ENCODE measurements at regions not wholly inside any gene's neighbourhood (a gene's known extent, or its start where the extent isn't known, plus 50 kb on each side); places are given as distances from the start of the nearest gene placed in this dataset.
"Not testable (repeated sequence)": the region's sequence is repeated elsewhere in the genome, so short reads cannot be mapped to it uniquely, and the experiment has no call there.

- H3K9ac ChIP-seq (ENCODE audit: low read depth in 1 of 2, low read length in 2 of 2), result no peak overlapping the region
- no peaks in the 10 kb centered on the region for H3K4me1 ChIP-seq (ENCODE audit: control insufficient read depth in 1 of 2, insufficient read depth in 2 of 2, low read length in 2 of 2)
- H3K4me3 ChIP-seq (ENCODE audit: low read depth in 1 of 2, low read length in 2 of 2), result no peak overlapping the region
- no peak overlapping the region for H3K27ac ChIP-seq (ENCODE audit: low read depth, low read length)
- H3K9me3 ChIP-seq (ENCODE audit: control insufficient read depth in 1 of 2, low read length in 2 of 2), result no peaks in the 10 kb centered on the region
- H3K36me3 ChIP-seq (ENCODE audit: control insufficient read depth in 1 of 2, insufficient read depth in 2 of 2, low read length in 2 of 2), result no peaks in the 10 kb centered on the region
- no peaks in the 10 kb centered on the region for H3K27me3 ChIP-seq (ENCODE audit: control insufficient read depth in 1 of 2, insufficient read depth in 2 of 2, low read length in 2 of 2)
These were observed 553.9 kb downstream of the RFC3 start for GRCh38 chr13:34371645-34372395.

GRCh38 chr13:34372581-34372980 lies 554.6 kb downstream of the RFC3 start:
- Histone ChIP-seq H3K9ac (ENCODE audit: low read depth in 1 of 2, low read length in 2 of 2) (no peak overlapping the region), H3K36me3 (ENCODE audit: control insufficient read depth in 1 of 2, insufficient read depth in 2 of 2, low read length in 2 of 2) (no peaks in the 10 kb centered on the region), H3K4me1 (ENCODE audit: control insufficient read depth in 1 of 2, insufficient read depth in 2 of 2, low read length in 2 of 2) (no peaks in the 10 kb centered on the region), H3K27ac (ENCODE audit: low read depth, low read length) (no peak overlapping the region), H3K9me3 (ENCODE audit: control insufficient read depth in 1 of 2, low read length in 2 of 2) (no peaks in the 10 kb centered on the region), H3K4me3 (ENCODE audit: low read depth in 1 of 2, low read length in 2 of 2) (no peak overlapping the region), H3K27me3 (ENCODE audit: control insufficient read depth in 1 of 2, insufficient read depth in 2 of 2, low read length in 2 of 2) (no peaks in the 10 kb centered on the region)

- Histone ChIP-seq H3K9me3 (ENCODE audit: control insufficient read depth in 1 of 2, low read length in 2 of 2) (no peaks in the 10 kb centered on the region), H3K4me1 (ENCODE audit: control insufficient read depth in 1 of 2, insufficient read depth in 2 of 2, low read length in 2 of 2) (no peaks in the 10 kb centered on the region), H3K4me3 (ENCODE audit: low read depth in 1 of 2, low read length in 2 of 2) (no peak overlapping the region), H3K36me3 (ENCODE audit: control insufficient read depth in 1 of 2, insufficient read depth in 2 of 2, low read length in 2 of 2) (no peaks in the 10 kb centered on the region), H3K27ac (ENCODE audit: low read depth, low read length) (no peak overlapping the region), H3K9ac (ENCODE audit: low read depth in 1 of 2, low read length in 2 of 2) (no peak overlapping the region), H3K27me3 (ENCODE audit: control insufficient read depth in 1 of 2, insufficient read depth in 2 of 2, low read length in 2 of 2) (no peaks in the 10 kb centered on the region)
These were observed 558.5 kb downstream of the RFC3 start for GRCh38 chr13:34376483-34376882.

GRCh38 chr13:34381228-34381627 lies 560.8 kb upstream of the NBEA start:
- no peaks in the 10 kb centered on the region for H3K9me3 ChIP-seq (ENCODE audit: control insufficient read depth in 1 of 2, low read length in 2 of 2)
- no peak overlapping the region for H3K4me3 ChIP-seq (ENCODE audit: low read depth in 1 of 2, low read length in 2 of 2)
- no peaks in the 10 kb centered on the region for H3K27me3 ChIP-seq (ENCODE audit: control insufficient read depth in 1 of 2, insufficient read depth in 2 of 2, low read length in 2 of 2)
- no peak overlapping the region for H3K9ac ChIP-seq (ENCODE audit: low read depth in 1 of 2, low read length in 2 of 2)
- H3K27ac ChIP-seq (ENCODE audit: low read depth, low read length), result no peak overlapping the region
- H3K4me1 ChIP-seq (ENCODE audit: control insufficient read depth in 1 of 2, insufficient read depth in 2 of 2, low read length in 2 of 2), result no peaks in the 10 kb centered on the region
- no peaks in the 10 kb centered on the region for H3K36me3 ChIP-seq (ENCODE audit: control insufficient read depth in 1 of 2, insufficient read depth in 2 of 2, low read length in 2 of 2)

GRCh38 chr13:34383728-34384127 lies 558.3 kb upstream of the NBEA start:
- Histone ChIP-seq H3K9me3 (ENCODE audit: control insufficient read depth in 1 of 2, low read length in 2 of 2) (no peaks in the 10 kb centered on the region), H3K27ac (ENCODE audit: low read depth, low read length) (no peak overlapping the region), H3K4me1 (ENCODE audit: control insufficient read depth in 1 of 2, insufficient read depth in 2 of 2, low read length in 2 of 2) (no peaks in the 10 kb centered on the region), H3K27me3 (ENCODE audit: control insufficient read depth in 1 of 2, insufficient read depth in 2 of 2, low read length in 2 of 2) (no peaks in the 10 kb centered on the region), H3K9ac (ENCODE audit: low read depth in 1 of 2, low read length in 2 of 2) (no peak overlapping the region), H3K4me3 (ENCODE audit: low read depth in 1 of 2, low read length in 2 of 2) (no peak overlapping the region), H3K36me3 (ENCODE audit: control insufficient read depth in 1 of 2, insufficient read depth in 2 of 2, low read length in 2 of 2) (no peaks in the 10 kb centered on the region)

- not testable (repeated sequence) for H3K27ac ChIP-seq (ENCODE audit: low read depth, low read length); H3K27me3 ChIP-seq (ENCODE audit: control insufficient read depth in 1 of 2, insufficient read depth in 2 of 2, low read length in 2 of 2); H3K4me1 ChIP-seq (ENCODE audit: control insufficient read depth in 1 of 2, insufficient read depth in 2 of 2, low read length in 2 of 2); H3K4me3 ChIP-seq (ENCODE audit: low read depth in 1 of 2, low read length in 2 of 2); H3K9me3 ChIP-seq (ENCODE audit: control insufficient read depth in 1 of 2, low read length in 2 of 2); H3K36me3 ChIP-seq (ENCODE audit: control insufficient read depth in 1 of 2, insufficient read depth in 2 of 2, low read length in 2 of 2); H3K9ac ChIP-seq (ENCODE audit: low read depth in 1 of 2, low read length in 2 of 2)
These were observed 555.8 kb upstream of the NBEA start for GRCh38 chr13:34386229-34386628.

GRCh38 chr13:34391076-34391475 lies 551.0 kb upstream of the NBEA start:
- no peaks in the 10 kb centered on the region for H3K4me1 ChIP-seq (ENCODE audit: control insufficient read depth in 1 of 2, insufficient read depth in 2 of 2, low read length in 2 of 2)
- peaks cover 5 to 8% of the 10 kb centered on the region in 2 donors for H3K9me3 ChIP-seq (ENCODE audit: control insufficient read depth in 1 of 2, low read length in 2 of 2)
- no peak overlapping the region for H3K9ac ChIP-seq (ENCODE audit: low read depth in 1 of 2, low read length in 2 of 2)
- no peak overlapping the region for H3K27ac ChIP-seq (ENCODE audit: low read depth, low read length)
- no peak overlapping the region for H3K4me3 ChIP-seq (ENCODE audit: low read depth in 1 of 2, low read length in 2 of 2)
- H3K36me3 ChIP-seq (ENCODE audit: control insufficient read depth in 1 of 2, insufficient read depth in 2 of 2, low read length in 2 of 2), result no peaks in the 10 kb centered on the region
- no peaks in the 10 kb centered on the region for H3K27me3 ChIP-seq (ENCODE audit: control insufficient read depth in 1 of 2, insufficient read depth in 2 of 2, low read length in 2 of 2)

- Histone ChIP-seq H3K4me1 (ENCODE audit: control insufficient read depth in 1 of 2, insufficient read depth in 2 of 2, low read length in 2 of 2) (no peaks in the 10 kb centered on the region), H3K27ac (ENCODE audit: low read depth, low read length) (no peak overlapping the region), H3K4me3 (ENCODE audit: low read depth in 1 of 2, low read length in 2 of 2) (no peak overlapping the region), H3K9ac (ENCODE audit: low read depth in 1 of 2, low read length in 2 of 2) (no peak overlapping the region), H3K36me3 (ENCODE audit: control insufficient read depth in 1 of 2, insufficient read depth in 2 of 2, low read length in 2 of 2) (no peaks in the 10 kb centered on the region), H3K27me3 (ENCODE audit: control insufficient read depth in 1 of 2, insufficient read depth in 2 of 2, low read length in 2 of 2) (no peaks in the 10 kb centered on the region), H3K9me3 (ENCODE audit: control insufficient read depth in 1 of 2, low read length in 2 of 2) (no peaks in the 10 kb centered on the region)
These were observed 540.4 kb upstream of the NBEA start for GRCh38 chr13:34401696-34402095.

GRCh38 chr13:34405410-34406181 lies 536.5 kb upstream of the NBEA start:
- H3K9me3 ChIP-seq (ENCODE audit: control insufficient read depth in 1 of 2, low read length in 2 of 2), result no peaks in the 10 kb centered on the region
- no peaks in the 10 kb centered on the region for H3K4me1 ChIP-seq (ENCODE audit: control insufficient read depth in 1 of 2, insufficient read depth in 2 of 2, low read length in 2 of 2)
- H3K4me3 ChIP-seq (ENCODE audit: low read depth in 1 of 2, low read length in 2 of 2), result no peak overlapping the region
- H3K36me3 ChIP-seq (ENCODE audit: control insufficient read depth in 1 of 2, insufficient read depth in 2 of 2, low read length in 2 of 2), result no peaks in the 10 kb centered on the region
- H3K9ac ChIP-seq (ENCODE audit: low read depth in 1 of 2, low read length in 2 of 2), result no peak overlapping the region
- H3K27me3 ChIP-seq (ENCODE audit: control insufficient read depth in 1 of 2, insufficient read depth in 2 of 2, low read length in 2 of 2), result no peaks in the 10 kb centered on the region
- H3K27ac ChIP-seq (ENCODE audit: low read depth, low read length), result no peak overlapping the region

GRCh38 chr13:34408640-34409039 lies 533.4 kb upstream of the NBEA start:
- no peak overlapping the region for H3K27ac ChIP-seq (ENCODE audit: low read depth, low read length)
- H3K4me3 ChIP-seq (ENCODE audit: low read depth in 1 of 2, low read length in 2 of 2), result no peak overlapping the region
- no peaks in the 10 kb centered on the region for H3K36me3 ChIP-seq (ENCODE audit: control insufficient read depth in 1 of 2, insufficient read depth in 2 of 2, low read length in 2 of 2)

More at GRCh38 chr13:34408640-34409039, 533.4 kb upstream of the NBEA start:
- no peaks in the 10 kb centered on the region for H3K9me3 ChIP-seq (ENCODE audit: control insufficient read depth in 1 of 2, low read length in 2 of 2)
- no peak overlapping the region for H3K9ac ChIP-seq (ENCODE audit: low read depth in 1 of 2, low read length in 2 of 2)
- no peaks in the 10 kb centered on the region for H3K27me3 ChIP-seq (ENCODE audit: control insufficient read depth in 1 of 2, insufficient read depth in 2 of 2, low read length in 2 of 2)
- no peaks in the 10 kb centered on the region for H3K4me1 ChIP-seq (ENCODE audit: control insufficient read depth in 1 of 2, insufficient read depth in 2 of 2, low read length in 2 of 2)

All from duodenal mucosa (tissue), 2 donors.